ENCODE measurements at regions not wholly inside any gene's neighbourhood (a gene's known extent, or its start where the extent isn't known, plus 50 kb on each side); places are given as distances from the start of the nearest gene placed in this dataset. TPM values are rescaled to one million over a fixed set of nuclear protein-coding genes. Genes with fewer than 3 reads are reported as not detected.
"Not testable (repeated sequence)": the region's sequence is repeated elsewhere in the genome, so short reads cannot be mapped to it uniquely, and the experiment has no call there.

GRCh38 chr17:20944014-20944865 lies 98.6 kb downstream of the USP22 start:
- Histone ChIP-seq H3K27me3 (no peaks in the 10 kb centered on the region), H3K27ac (no peak overlapping the region), H3K4me1 (no peaks in the 10 kb centered on the region), H3K4me3 (no peak overlapping the region), H3K9me3 (no peaks in the 10 kb centered on the region), H3K36me3 (no peaks in the 10 kb centered on the region)
- no peak for DNase-seq (ENCODE audit: low spot score in 2 of 2)
- WGBS, 2 donors = 65 to 67% methylated on average over 12 of the region's 12 CpGs
- TF ChIP-seq CTCF (IDR thresholded peaks at IDR 0.05) (no peak), POLR2A (IDR thresholded peaks at IDR 0.05) (no peak)

- not testable (repeated sequence) for H3K36me3 ChIP-seq; H3K27ac ChIP-seq; H3K9me3 ChIP-seq; H3K4me3 ChIP-seq; H3K4me1 ChIP-seq; DNase-seq (ENCODE audit: low spot score in 2 of 2); H3K27me3 ChIP-seq
- 96% methylated on average over 5 of the region's 5 CpGs for WGBS, 2 donors
Observed at GRCh38 chr17:20947708-20948107, 95.1 kb downstream of the USP22 start.

GRCh38 chr17:20948984-20949777 lies 93.6 kb downstream of the USP22 start:
- no peaks in the 10 kb centered on the region for H3K4me1 ChIP-seq
- H3K9me3 ChIP-seq = no peaks in the 10 kb centered on the region
- no peaks in the 10 kb centered on the region for H3K27me3 ChIP-seq
- H3K27ac ChIP-seq = no peak overlapping the region
- no peaks in the 10 kb centered on the region for H3K36me3 ChIP-seq
- no peak for DNase-seq (ENCODE audit: low spot score in 2 of 2)
- H3K4me3 ChIP-seq = no peak overlapping the region
- WGBS, 2 donors = 75 to 78% methylated on average over 10 of the region's 10 CpGs
- TF ChIP-seq EP300 (IDR thresholded peaks at IDR 0.05) = no peak

Small RNAs in the stretch of these regions (small RNA-seq; reads per million reads assigned to genes)
- not detected for gene AC087499.6
- not detected for gene RNU6-1178P

Data from tibial nerve (tissue), 4 donors.